ENCODE measurements at regions not wholly inside any gene's neighbourhood (a gene's known extent, or its start where the extent isn't known, plus 50 kb on each side); places are given as distances from the start of the nearest gene placed in this dataset.
"Not testable (repeated sequence)": the region's sequence is repeated elsewhere in the genome, so short reads cannot be mapped to it uniquely, and the experiment has no call there.

GRCh38 chr10:118916777-118917176, 112.7 kb upstream of the NANOS1 start:
- DNase-seq (ENCODE audit: low read depth), result no peak

- no peak for DNase-seq (ENCODE audit: low read depth)
These were observed 111.8 kb upstream of the NANOS1 start for GRCh38 chr10:118917701-118918100.

DNA sequence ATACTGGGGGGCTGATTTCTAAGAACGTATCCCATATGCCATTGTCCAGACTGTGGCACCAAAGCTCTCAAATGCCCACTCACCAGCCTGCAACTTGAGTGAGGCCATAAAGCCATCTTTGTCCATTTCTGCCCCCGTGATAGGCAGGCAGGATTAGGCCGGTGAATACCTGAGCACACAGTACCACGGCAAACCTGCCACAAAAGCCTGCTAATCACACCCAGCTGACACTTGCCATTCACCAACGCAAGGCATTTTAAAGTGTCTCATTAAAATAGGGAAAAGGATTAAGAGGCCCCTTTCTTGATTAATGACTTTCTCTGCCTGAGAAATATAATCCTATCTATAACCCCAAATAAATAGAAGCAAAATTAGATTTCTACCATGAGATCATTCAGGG, 111.4 kb upstream of the NANOS1 start:
- no peak for DNase-seq (ENCODE audit: low read depth)

DNA sequence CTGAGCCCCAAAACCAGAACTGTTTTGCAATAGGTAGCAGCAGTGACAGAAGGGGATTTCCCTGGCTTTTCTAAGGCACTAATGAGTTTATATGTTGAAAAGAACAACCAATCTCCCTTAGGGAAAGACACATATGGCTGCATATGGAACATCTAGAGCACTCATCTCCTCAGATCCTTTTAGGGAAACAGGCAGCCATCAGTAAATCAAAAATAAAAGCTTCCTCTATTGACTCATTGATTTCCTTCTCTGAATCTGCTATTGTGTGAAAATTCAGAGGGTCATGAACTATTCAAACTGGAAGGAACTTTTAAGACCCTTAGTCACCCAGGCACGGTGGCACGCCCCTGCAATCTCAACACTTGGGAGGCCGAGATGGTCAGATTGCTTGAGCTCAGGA, 110.9 kb upstream of the NANOS1 start:
- no peak for DNase-seq (ENCODE audit: low read depth)

DNA sequence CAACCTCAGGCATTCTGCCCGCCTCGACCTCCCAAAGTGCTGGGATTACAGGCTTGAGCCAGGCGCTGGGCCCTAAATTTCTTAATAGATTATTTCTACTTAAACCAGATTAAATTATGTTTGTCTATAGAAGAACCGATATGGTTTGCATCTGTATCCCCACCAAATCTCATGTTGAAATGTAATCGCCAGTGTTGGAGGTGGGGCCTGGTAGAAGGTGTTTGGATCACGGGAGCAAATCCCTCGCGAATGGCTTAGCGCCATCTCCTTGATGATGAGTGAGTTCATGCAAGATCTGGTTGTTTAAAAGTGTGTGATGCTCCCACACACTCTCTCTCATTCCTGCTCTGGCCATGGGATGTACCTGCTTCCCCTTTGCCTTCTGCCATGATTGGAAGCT, 109.3 kb upstream of the NANOS1 start:
- DNase-seq (ENCODE audit: low read depth), result no peak

DNA sequence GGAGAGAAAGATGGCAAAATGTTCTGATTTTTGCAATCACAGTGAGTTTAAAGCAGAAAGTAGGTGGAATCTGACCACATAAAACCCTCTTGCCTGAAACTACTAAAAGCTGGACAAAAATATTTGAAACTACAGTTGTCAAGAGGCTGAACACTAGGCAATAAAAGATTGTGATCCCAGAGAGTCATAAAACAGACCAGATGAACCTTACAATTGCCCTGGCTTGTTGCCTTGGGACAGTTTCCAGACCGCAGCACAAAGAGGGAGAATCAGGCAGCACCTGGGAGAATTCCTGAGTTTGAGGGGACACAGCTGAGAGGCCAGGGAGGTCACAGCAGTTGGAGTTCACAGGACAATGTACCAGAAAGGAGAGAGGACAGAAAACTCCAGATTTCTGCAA, 107.3 kb upstream of the NANOS1 start:
- no peak for DNase-seq (ENCODE audit: low read depth)

- no peak for DNase-seq (ENCODE audit: low read depth)
These were observed 106.5 kb upstream of the NANOS1 start for GRCh38 chr10:118922972-118923371.

DNA sequence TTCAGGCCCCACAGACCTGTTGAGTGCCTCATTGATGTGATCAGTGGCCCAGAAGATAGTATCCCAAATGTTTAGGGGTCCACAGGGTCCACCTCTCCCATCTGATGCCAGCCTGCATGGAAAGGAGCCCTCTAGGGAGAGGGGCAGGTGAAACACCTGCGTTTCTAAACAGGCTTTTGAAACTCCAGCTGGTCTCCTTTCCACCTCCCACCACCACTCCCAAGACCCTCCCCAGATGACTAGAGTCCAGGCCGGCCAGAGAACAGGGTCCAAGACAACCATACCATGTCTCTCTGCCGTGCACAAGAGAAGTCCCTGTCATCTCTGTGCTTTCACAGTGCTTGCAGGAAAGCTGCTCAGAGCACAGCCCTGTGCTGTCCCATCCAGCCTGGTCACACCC, 105.0 kb upstream of the NANOS1 start:
- no peak for DNase-seq (ENCODE audit: low read depth)

DNA sequence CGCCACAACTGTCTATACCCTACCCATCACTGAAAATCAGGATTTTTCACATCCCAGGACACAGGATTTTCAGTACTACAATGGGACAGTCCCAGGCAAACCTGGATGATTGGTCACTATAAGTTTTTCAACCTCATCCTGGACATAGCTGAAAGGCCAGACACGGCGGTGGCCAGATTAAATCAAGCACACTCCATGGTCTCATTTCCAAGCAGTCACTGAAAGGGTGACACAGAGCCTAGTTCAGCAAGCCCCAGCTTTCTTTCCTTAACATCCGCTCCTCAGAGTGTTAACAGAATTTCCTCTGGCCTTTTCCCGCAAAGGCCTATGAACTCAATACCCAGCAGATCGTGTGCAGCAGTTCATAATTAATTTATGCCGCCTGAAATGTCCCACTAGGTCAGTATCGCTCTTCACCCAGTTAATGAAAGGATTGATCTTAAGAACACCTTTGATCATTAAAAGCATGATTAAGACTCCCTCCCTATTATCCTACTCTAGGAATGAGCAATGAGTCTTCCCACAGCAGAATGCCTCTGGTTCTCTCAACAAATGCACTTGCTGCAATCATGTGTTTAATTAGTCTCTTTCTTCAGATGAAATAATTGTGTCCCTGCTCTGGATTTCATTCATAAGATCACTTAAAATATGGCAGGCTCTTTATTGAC, 104.0 kb upstream of the NANOS1 start:
- DNase-seq (ENCODE audit: low read depth), result no peak

DNA sequence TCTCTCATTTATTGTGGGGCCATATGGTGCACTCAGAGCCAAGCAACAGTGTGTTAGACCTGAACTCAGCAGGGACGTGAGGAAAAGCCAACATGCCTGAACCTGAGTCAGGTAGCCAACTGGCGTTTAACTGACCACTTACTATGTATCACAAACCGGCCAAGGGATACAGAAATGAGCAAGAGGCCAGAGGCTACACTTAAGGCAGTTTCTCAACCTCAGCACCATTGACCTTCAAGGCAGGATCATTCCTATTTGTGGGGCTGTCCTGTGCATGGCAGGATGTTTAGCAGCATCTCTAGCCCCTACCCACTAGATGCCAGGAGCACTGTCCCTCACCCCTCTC, 103.5 kb upstream of the NANOS1 start:
- DNase-seq (ENCODE audit: low read depth), result no peak

DNA sequence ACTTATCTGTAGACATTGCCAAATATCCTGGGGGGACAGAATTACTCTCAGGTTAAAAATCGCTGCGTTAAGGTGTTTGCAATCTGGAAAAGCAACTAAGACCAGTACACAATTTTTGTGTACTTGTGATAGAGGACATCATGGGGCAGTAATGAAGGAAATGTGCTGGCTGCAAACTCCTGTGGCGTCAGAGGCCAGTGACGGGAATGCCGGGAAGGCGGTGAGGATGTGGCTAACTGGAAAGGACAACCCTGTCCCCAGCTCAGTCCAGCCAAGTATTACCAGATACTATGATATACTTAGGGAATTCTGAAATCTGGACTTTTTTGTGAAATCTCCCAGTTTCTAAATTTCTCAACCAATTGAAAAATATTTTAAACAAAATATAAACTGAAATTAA, 103.1 kb upstream of the NANOS1 start:
- DNase-seq (ENCODE audit: low read depth), result no peak

GRCh38 chr10:118926903-118927302, 102.6 kb upstream of the NANOS1 start:
- DNase-seq (ENCODE audit: low read depth), result no peak

GRCh38 chr10:118927321-118927720, 102.2 kb upstream of the NANOS1 start:
- no peak for DNase-seq (ENCODE audit: low read depth)

DNA sequence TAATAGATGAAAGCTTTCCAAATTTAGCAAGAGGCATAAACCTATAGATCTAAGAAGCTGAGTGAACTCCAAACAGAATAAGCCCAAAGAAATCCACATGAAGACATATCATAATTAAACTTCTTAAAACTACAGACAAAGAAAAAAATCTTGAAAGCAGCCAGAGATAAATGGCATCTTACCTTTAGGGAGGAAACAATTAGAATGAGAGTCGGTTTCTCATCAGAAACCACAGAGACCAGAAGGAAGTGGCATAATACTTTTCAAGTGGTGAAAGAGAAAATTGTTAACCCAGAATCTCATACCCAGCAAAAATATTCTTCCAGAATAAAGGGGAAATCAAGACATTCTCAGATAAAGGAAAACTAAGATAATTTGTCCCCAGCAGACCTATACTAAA, 98.9 kb upstream of the NANOS1 start:
- no peak for DNase-seq (ENCODE audit: low read depth)

DNA sequence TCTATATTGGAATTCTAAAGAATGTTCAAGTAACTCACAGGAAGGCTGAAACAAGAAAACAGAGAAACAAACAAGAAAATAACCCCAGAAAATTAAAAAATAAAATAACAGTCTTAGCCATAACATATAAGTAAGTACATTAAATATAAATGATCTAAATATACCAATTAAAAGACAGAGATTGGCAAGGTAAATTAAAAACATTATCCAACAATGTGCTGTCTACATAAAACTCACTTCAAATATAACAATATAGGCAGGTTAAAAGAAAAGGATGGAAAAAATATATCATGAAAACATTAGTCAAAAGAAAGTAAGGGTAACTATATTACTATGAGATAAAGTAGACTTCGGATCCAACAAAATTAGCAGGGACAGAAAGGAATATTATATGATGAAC, 98.1 kb upstream of the NANOS1 start:
- no peak for DNase-seq (ENCODE audit: low read depth)

- DNase-seq (ENCODE audit: low read depth), result not testable (repeated sequence)
These were observed 97.4 kb upstream of the NANOS1 start for GRCh38 chr10:118932154-118932553.

GRCh38 chr10:118937226-118937625, 92.3 kb upstream of the NANOS1 start:
- DNase-seq (ENCODE audit: low read depth), result no peak

DNA sequence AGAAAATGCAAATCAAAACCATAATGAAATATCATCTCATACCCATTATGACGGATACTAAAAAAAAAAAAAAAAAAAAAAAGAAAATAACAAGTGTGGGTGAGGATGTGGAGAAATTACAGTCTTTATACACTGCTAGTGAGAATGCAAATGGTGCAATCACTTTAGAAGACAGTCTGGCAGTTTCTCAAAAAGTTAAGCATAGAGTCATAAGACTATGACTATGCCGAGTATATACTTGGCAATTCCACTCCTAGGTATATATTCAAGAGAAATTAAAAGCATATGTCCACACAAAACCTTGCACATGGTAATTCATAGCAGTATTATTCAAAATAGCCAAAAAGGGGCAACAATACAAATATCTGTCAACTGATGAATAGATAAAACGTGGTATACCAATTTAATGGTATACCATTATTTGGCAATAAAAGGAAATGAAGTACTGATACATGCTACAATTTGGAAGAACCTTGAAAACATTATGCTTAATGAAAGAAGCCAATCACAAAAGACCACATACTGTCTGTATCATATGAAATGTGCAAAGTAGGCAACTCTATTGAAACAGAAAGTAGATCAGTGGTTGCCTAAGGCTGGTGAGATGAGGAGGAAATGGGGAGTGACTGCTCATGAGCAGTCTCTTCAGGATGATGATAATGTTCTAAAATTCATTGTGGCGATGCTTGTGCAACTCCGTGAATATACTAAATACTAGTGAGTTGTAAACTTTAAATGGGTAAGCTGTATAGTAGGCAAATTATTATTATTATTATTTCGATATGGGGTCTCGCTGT, 90.1 kb upstream of the NANOS1 start:
- no peak for DNase-seq (ENCODE audit: low read depth)

GRCh38 chr10:118940386-118940785, 89.1 kb upstream of the NANOS1 start:
- no peak for DNase-seq (ENCODE audit: low read depth)

- no peak for DNase-seq (ENCODE audit: low read depth)
These were observed 86.3 kb upstream of the NANOS1 start for GRCh38 chr10:118943253-118943652.

GRCh38 chr10:118944959-118945633, 84.4 kb upstream of the NANOS1 start:
- no peak for DNase-seq (ENCODE audit: low read depth)

DNA sequence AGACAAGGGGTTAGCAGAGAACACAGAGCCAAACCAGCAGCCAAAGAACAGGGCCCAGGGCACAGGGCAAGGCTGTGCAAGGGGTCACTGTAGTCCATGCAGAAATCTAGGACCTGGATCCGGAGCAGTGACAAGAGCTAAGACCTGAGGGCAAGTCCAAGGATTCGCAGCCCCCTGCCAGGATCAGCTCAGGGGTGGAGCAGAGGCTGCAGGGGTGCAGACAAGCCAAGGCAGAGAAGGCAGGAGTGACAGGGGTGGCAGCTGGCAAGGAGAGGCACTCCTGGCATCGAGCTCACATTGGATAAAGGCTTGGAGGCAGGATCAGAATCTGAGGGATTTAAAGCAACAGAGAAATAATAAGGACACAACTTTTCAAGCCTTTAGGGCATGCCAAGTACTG, 80.7 kb upstream of the NANOS1 start:
- DNase-seq (ENCODE audit: low read depth), result no peak

DNA sequence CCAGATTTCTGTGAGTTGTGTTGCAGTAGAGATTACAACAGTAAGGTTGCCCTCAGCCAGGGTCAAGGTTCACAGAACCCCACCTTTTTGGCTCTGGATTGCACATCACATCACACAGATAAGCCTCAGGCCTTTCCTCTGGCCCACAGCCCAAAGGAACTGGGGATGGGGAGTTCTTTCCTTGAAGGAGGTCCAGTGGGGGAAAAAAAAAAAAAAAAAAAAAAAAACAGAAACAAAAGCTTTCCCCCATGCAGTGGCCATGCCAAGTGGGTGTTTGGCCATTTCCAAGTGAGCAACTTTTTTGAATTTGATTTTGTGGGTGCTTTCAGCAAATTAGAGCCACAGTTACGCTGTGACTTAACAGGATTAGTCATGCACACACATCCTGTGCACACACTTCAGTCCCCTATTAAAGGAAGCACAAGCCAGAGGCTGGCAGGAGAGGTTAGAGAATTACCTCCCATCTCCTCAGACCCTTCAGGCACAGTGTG, 79.3 kb upstream of the NANOS1 start:
- DNase-seq (ENCODE audit: low read depth), result no peak

All from T-helper 22 cell (primary cell).